HG03378 (cell line): ENCODE measurements at regions not wholly inside any gene's neighbourhood (a gene's known extent, or its start where the extent isn't known, plus 50 kb on each side); places are given as distances from the start of the nearest gene placed in this dataset.
"Not testable (repeated sequence)": the region's sequence is repeated elsewhere in the genome, so short reads cannot be mapped to it uniquely, and the experiment has no call there.

Experiments
- ATAC-seq: cut with Tn5 transposase; IDR thresholded peaks from one replicate; pipeline ENCODE4 v1.9.1; 2021; ENCODE audit warnings: mild to moderate bottlenecking, moderate library complexity; ENCODE audit not compliant: unreplicated experiment

DNA sequence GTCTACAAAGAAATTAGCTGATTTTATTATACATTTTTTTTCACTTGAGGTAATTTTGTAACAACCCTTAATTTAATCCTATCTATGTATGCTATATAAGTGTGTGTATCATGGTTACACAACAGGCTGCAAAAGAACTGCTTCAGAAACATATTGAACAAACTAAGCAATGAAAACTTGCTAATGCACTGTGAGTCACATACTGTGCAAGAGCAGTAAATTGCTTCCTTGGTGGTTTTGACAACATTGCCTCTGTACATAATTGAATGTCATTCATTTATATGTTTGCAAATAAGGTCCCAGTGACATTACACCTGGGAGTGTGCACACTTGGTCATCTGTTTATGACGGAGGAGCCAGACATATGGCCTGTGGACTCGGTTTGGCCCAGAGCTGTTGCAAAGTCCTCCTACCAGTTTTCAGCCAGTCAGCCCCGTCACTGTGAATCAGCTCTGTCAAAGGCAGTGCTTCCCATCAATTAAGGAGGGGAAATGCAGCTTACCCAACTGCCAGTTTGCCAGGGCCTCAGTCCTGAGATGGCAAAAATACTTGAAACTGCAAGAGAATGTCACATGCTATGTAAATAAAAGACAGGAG lies 835.0 kb downstream of the TTLL7 start:
- not testable (repeated sequence) for ATAC-seq

DNA sequence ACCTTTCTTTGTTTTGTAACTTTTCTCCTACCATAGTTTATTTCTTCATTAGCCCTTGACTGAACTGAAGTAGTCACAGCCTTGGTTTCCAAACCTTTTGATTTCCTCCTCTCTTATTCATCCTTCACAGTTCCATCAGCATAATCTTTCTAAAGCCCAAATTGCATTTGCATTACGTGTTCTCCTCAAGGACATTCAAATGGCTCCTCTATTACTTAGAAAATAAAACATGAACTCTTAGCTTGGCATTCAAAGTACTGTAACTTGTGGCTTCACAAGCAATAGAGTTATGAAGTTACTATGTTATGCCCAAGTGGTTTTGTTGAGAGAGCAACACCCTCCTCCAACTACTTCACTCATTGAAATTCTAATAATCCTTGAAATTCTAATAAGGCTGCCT lies 840.0 kb downstream of the TTLL7 start:
- ATAC-seq = not testable (repeated sequence)

DNA sequence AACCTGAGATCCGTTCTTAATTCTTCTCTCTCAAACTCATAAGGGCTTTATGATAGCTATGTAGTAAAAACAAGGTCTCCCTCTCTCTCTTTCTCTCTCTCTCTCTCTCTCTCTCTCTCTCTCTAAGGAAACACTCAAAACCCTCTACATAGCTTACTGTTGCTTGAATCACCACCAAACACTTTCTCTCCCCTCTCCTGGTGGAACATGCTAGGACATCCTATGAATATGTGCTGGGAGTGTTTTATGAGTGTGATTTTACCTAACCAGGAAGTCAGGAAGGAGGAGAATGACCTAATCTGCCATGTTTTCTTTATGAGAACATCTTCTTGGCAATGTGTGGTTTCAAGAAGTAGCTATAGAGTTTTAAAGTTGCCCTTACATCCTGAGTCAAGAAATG lies 844.6 kb downstream of the TTLL7 start:
- ATAC-seq = not testable (repeated sequence)

DNA sequence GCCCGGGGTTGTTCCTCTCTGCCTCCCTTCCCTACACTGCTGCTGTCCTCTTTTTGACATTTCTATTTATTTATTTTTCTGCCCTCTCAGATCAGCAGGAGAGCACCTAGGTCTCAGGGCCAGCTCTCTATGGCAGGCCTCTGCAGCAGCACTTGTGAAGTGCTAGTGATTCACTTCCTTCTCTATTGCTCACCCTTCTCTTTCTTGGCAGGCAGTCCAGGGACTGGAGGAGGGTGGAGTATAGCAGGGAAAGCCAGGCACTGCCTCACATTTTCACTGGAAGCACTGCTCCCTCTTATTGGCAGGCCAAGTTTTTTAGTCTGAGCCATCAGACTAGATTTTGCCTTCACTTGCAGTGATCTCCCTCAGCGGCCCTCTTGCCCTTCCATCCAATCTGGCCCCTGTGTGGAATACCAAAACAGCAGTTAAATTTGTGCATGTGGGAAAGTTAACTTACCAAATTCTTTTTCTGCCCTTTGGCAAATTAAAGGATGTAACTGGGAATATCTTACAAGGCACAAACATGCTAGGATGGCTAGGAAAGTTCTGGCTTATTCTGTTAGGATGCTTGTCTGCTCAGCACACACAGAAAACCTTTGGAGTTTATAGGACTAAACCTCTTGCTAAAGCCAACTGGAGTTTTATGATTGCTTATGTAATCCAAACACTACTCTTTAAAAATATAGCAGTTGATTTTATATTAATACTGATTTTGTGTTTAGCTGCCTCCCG lies 847.6 kb downstream of the TTLL7 start:
- ATAC-seq = not testable (repeated sequence)

DNA sequence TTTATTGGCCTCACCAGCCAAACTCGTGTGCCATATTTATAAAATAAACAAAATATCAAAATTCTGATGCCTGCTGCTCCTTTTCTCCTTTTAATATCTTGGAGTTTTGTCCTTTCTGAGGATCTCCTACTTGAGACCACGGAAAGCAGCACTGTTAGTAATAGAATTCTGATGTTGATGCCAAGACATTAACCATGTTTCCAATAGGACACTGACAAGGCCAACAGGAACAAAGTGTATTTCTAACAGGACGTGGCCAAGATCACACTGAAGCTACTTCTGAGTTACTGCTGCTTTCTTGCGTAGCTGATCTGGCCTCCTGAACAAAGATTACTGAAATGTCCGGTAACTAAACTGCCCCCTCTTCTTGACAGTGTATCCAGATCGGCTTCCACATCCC lies 848.5 kb downstream of the TTLL7 start:
- ATAC-seq = not testable (repeated sequence)

DNA sequence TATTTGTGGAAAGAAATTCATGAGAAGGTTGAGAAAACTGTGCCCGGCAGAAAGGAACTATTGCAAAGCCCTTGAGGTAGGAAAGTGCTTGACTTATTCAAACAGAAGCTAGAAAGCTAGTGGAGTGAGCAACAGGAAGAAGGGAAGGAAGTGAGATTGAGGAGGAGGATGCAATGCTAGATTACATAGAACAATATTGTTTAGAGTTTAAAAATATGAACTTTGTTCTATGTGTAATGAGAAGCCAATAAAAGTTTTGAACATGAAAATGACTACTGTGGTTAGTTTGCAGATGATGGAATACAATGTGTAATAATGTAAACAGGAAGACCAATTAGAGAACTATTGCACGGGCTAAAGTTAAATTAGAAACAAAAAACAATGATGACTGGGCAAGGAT lies 853.1 kb downstream of the TTLL7 start:
- not testable (repeated sequence) for ATAC-seq

DNA sequence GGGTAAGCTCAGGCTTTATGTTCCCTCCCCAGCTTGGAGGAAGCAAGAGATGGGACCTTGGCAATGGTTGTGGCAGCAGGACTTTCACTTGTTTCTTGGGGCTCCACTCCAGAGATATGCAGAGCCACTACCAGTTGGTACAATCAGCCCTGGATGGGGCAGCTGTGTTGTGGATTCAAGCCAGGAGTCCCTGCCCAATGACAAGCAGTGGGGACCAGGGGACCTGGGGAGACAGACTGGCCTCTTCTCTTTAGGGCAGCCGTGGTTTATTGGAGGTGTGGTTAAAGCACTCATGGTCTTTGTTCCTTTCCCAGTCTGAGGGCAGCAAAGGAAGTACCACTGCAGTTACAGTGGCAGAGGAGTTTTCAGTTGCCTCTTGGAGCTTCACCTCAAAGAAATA lies 856.1 kb downstream of the TTLL7 start:
- not testable (repeated sequence) for ATAC-seq

DNA sequence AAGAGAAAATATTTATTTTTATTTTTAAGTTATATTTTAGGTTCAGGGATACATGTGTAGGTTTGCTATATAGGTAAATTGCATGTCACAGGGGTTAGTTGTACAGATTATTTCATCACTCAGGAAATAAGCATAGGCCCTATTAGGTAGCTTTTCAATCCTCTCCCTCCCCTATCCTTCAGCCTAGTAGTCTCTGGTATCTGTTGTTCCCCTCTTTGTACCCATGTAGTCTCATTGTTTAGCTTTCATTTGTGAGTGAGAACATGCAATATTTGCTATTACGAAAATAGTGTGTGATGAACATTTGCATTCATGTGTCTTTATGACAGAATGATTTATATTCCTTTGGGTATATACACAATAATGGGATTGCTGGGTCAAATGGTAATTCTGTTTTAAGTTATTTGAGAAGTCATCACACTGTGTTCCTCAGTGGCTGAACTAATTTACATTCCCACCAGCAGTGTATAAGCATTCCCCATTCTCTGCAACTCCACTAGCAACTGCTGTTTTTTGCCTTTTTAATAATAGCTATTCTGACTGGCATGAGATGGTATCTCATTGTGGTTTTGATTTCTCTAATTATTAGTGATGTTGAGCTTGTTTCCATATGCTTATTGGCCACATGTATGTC lies 863.3 kb downstream of the TTLL7 start:
- ATAC-seq = not testable (repeated sequence)

DNA sequence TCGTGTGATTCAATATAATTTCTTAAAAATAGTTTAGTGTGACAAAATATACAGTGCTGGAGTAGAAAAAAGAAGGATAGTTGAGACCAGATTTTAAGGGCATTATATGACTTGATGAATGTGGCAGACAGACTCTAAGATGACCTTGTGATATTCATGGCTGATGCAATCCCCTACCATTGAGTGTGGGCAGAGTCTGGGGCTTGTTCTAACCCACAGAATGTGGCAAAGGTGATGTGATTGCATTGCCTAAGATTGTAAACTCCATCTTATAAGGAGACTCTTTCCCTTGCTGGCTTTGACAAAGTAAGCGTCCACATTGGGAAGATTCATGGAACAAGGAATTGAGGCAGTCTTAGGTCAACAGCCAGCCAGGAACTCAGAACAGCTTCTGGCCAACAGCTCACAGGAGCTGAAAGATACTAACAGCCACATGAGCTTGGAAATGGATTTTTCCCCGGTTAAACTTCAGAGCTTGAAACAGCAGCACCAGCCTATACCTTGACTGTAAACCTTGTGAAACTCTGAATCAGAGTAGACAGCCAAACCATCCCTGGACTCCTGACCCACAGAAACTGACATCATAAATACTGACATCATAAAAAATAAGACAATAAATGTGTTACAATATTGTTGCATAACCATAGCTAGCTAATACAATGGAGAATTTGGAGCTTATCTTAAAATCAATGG lies 864.5 kb downstream of the TTLL7 start:
- not testable (repeated sequence) for ATAC-seq

DNA sequence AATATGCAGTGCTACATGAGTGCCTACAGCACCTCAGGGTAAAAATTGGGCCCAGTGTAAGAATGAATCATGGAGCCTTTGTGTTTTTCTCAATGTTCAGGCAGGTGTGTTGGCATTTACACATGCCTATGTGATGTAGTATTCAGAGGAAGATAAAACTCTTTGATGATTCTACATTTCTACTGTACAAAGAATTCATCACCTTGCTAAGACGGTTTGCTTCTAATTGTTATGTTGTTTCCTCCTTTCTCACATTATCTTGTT lies 867.3 kb downstream of the TTLL7 start:
- no peak for ATAC-seq

DNA sequence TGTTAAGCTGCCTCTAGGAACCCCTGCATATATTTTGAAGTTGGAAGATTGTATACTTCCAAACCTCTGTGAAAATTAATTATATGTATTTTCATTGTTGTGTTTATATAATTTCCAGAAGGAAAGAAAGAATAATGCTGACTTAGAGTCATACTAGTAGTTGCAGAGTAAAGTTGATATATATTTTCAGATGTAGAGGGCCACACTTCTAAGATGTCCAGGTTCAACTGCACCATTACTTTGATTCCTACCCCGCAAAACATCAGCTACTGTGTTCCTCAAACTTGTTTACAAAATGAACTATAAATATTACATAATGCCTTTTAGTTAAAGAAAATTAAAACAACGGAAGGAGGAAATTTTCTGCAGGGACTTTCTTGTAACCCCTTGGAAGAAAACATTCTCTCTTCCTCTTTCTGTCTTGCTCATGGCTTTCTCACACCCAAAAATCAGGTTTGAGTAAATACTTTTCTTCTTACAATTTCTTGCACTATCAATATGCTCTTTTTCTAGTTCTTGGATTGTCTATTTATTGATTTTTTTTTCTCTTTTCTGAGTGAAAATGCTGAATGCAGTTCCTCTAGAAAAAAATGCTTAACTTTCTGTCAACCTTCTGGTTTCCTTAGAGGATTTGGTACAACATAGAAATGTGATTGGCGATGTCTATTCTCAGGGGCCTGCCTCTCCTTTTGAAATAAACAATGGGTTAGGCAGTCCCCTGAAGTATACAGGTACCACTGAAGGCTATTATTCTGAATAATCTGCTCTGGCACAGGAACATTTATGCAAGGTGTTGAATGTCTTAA lies 867.8 kb downstream of the TTLL7 start:
- no peak for ATAC-seq

DNA sequence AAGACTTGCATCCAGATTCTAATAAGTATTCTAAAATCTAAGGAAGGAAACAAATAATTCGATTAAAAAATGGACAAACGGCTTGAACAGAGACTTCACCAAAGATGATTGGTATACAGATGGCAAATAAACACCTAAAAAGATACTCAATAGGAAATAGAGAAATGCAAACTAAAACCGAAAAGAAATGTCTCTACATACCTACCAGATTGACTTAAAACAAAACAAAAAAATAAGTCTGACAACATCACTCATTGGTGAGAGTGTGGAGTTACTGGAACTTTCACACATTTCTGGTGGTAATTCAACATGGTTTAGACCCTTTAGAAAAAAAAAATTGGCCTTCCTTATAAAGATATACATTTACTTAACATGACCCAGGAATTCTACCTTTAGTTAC lies 869.8 kb downstream of the TTLL7 start:
- ATAC-seq = no peak

DNA sequence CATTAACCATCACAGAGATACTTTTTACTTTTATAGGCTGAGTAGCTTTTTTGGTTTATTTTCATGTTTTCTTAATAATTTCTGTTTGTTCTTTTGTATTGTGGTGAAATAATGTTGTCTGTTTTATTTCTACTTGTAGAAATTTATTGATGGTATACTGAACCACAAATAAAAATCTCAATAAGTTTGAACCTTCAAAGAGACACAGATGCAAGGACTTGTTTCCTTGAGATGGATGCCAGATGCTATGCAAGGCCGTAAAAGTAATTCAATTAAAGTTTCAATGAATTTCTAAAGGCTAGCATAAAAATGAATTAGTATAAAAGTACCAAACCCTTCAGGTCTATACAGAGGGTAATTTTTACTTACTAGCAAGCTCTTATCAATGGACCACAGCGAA lies 873.5 kb downstream of the TTLL7 start:
- ATAC-seq = no peak

DNA sequence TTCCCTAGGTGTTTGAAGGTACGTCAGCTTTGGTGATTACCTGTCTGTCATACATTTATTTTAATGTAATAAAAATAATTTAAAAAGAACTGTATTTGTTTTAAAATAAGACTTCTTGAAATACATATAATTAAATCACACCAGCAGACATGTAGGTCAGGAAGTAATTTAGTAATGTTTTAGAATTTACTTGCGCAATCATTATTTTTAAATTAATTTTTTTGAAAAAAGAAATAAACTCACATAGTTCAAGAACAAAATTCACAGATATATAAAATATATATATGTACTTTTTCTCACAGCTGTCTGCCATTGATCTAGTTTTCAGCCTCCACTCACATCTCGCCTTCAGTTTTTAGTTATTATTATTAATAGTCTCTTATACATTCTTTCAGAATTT lies 875.9 kb downstream of the TTLL7 start:
- no peak for ATAC-seq

DNA sequence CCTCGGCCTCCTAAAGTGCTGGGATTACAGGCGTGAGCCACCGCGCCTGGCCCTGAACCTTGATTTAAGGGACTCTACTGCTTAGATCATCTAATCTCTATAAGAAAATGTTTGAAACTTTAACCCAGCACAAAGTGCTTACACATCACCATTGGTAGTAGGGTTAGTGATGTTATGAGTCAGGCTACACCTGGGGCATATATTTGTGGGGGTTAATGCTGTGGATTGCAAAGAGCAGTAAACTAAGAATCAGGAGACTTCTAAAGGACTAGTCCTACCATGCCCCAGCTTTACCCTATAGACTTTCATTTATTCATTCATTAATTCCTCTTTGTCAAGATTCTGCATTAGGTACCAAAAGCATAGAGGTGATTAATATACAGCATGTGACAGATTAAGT lies 880.5 kb downstream of the TTLL7 start:
- no peak for ATAC-seq

DNA sequence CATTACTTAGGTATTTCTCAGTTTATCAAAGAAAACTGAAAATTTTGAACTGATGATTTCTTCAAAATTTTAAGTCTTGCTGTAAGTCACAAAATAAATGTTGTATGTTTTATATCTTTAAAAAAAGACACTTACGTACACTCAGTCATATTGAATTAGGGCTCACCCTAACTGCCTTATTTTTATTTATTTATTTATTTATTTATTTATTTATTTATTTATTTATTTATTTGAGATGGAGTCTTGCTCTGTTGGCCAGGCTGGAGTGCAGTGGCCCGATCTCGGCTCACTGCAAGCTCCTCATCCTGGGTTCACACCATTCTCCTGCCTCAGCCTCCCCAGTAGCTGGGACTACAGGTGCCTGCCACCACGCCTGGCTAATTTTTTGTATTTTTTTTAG lies 881.9 kb downstream of the TTLL7 start:
- ATAC-seq = not testable (repeated sequence)

DNA sequence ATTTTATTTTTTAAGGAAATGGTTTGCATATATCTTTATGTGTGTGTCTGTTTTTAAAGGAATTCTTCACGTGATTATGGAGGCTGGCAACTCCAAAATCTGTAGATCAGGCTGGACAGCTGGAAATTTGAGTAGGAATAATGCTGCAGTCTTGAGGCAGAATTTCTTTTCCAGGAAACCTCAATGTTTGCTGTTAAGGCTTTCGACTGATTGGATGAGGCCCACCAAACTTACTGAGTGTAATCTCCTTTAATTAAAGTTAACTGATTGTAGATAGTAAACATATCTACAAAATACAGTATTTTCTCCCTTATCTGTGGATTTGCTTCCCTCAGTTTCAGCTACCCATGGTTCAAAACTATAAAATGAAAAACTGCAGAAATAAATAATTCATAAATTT lies 883.1 kb downstream of the TTLL7 start:
- ATAC-seq = no peak

DNA sequence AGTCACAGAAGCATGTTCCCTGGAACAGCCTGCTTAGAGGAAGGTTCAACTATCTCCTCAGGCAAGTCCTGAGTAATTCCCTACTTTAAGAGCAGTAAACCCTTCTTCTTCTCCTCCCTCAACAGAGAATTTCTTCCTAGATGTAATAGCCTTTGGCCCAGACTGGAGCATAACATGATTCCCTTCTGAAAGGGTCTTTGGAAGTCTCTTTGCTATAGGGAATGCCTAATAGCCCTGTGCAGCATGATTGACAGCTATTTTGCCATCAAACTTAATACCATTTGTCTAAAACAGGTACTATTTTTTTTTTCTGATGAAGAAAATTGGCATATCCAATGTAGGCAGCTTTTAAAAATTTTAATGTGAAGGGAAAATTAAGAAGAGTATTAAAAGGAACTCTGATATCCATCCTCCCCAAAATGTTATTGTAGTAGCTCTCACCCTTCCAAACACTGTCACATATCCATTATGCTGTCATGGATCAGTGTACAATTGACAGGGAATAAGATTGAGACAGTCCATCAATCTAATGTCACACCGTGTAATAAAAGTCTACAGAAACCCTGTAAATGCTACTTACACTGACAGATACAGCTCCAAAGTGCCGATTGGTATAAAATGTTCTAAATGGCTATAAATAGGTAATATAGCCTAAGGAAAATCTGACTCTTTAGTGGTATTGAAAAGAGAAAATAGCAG lies 884.6 kb downstream of the TTLL7 start:
- no peak for ATAC-seq

DNA sequence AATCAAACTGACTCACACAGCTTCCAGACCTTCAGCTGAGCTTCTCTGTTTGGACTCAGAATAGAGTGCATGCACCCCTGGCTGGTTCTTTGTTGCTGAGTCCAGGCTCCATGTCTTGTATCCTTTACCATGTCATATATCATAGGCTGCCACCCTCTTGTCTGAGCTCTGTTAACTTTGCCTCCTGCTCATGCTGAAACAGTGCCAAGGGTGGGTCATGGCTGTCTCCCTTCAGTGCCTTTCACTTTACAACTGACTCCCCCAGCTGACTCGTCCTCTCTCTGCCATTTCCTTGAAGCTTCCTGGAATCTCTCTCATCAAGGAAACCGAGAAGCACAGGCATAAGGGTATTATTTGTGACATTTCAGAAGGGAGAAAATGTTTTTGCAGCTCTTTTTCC lies 885.3 kb downstream of the TTLL7 start:
- no peak for ATAC-seq

DNA sequence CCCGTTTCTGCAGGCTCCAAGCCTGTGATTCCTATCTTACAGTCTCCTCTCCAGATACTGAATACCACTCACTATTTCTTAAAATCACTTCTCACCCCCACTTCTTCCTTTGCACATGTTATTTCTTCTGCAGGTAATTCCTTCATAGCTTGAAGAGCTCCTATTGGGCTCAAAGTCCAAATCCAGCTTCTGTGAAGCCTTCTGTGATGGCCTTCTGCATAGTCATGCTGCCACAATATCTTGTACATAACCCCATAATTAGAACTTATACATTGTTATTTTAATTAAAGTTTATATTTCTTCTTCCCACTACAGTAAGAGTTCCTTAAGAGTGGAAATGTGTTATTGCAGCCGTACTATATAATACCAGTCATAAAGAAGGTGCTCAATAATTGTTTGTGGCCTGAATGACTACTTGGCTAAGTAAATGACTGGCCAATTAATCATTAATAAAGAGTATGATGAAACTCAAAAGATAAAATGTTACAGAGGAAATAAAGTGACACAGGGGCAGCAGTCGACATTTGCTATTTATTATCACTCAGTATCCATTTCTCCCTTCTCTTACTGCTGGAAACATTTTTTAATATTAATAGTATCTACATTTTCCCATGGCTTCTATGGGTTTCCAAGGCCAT lies 886.6 kb downstream of the TTLL7 start:
- ATAC-seq = no peak
